Neural progenitor cell (in vitro differentiated cells): ENCODE measurements at regions not wholly inside any gene's neighbourhood (a gene's known extent, or its start where the extent isn't known, plus 50 kb on each side); places are given as distances from the start of the nearest gene placed in this dataset.

Experiments used
- DNase-seq: peaks from one replicate; pipeline ENCODE4 v3.0.0-alpha.2; 2016; ENCODE audit warnings: low spot score
- H2AFZ ChIP-seq: fragments of 200-600 bp; sonication (generic); replicated peaks from 2 replicates; pipeline ENCODE4 v1.6.1; 2016; ENCODE audit warnings: antibody characterized with exemption
- H3F3A ChIP-seq: fragments of 200-600 bp; sonication (generic); 2 replicates; pipeline ENCODE4 v1.6.1; 2016; ENCODE audit warnings: antibody characterized with exemption, low read depth
- H3K27ac ChIP-seq: fragments of 200-600 bp; sonication (generic); 2 replicates; pipeline ENCODE4 v1.5.1; 2016; ENCODE audit warnings: mild to moderate bottlenecking
- H3K27me3 ChIP-seq: fragments of 200-600 bp; sonication (generic); 2 replicates; pipeline ENCODE4 v1.6.1; 2016; ENCODE audit warnings: mild to moderate bottlenecking, moderate library complexity
- H3K36me3 ChIP-seq: fragments of 200-600 bp; sonication (generic); 2 replicates; pipeline ENCODE4 v1.5.1; 2016
- H3K4me1 ChIP-seq: fragments of 200-600 bp; sonication (generic); 2 replicates; pipeline ENCODE4 v1.6.1; 2016; ENCODE audit warnings: mixed run types
- H3K4me2 ChIP-seq: fragments of 200-600 bp; sonication (generic); 2 replicates; pipeline ENCODE4 v1.6.1; 2016
- H3K4me3 ChIP-seq: fragments of 200-600 bp; sonication (generic); 2 replicates; pipeline ENCODE4 v1.5.1; 2016
- H3K79me2 ChIP-seq: fragments of 200-600 bp; sonication (generic); 2 replicates; pipeline ENCODE4 v1.6.1; 2016; ENCODE audit warnings: low read depth
- H3K9ac ChIP-seq: fragments of 200-600 bp; sonication (generic); 2 replicates; pipeline ENCODE4 v1.6.1; 2016
- H3K9me3 ChIP-seq: fragments of 200-600 bp; sonication (generic); 2 replicates; pipeline ENCODE4 v1.5.1; 2016; ENCODE audit warnings: low read depth
- H4K20me1 ChIP-seq: fragments of 200-600 bp; sonication (generic); 2 replicates; pipeline ENCODE4 v1.6.1; 2016; ENCODE audit warnings: low read depth
- H3K27ac Mint-ChIP-seq: 3 replicates; pipeline ENCODE4 v1.8.0; 2021; ENCODE audit warnings: mixed read lengths
- H3K27me3 Mint-ChIP-seq: 2 replicates; pipeline ENCODE4 v1.8.0; 2022; ENCODE audit warnings: low read depth, mild to moderate bottlenecking, inconsistent platforms, moderate library complexity, mixed read lengths; ENCODE audit not compliant: insufficient read depth
- H3K36me3 Mint-ChIP-seq: 3 replicates; pipeline ENCODE4 v1.8.0; 2021; ENCODE audit warnings: mixed read lengths
- H3K4me1 Mint-ChIP-seq: 3 replicates; pipeline ENCODE4 v1.8.0; 2021; ENCODE audit warnings: mixed read lengths
- H3K4me3 Mint-ChIP-seq: 3 replicates; pipeline ENCODE4 v1.8.0; 2021; ENCODE audit warnings: mild to moderate bottlenecking, moderate library complexity, mixed read lengths
- H3K9me3 Mint-ChIP-seq: 3 replicates; pipeline ENCODE4 v1.8.0; 2020; ENCODE audit warnings: mixed read lengths
- CTCF ChIP-seq: fragments of 200-600 bp; sonication (generic); IDR thresholded peaks from 2 replicates; pipeline ENCODE4 v1.5.1; 2017; ENCODE audit warnings: antibody characterized with exemption, mild to moderate bottlenecking
- EZH2 ChIP-seq: fragments of 200-600 bp; sonication (generic); IDR thresholded peaks from 2 replicates; pipeline ENCODE4 v1.6.1; 2017; ENCODE audit warnings: antibody characterized with exemption, mild to moderate bottlenecking, moderate library complexity
- EZH2phosphoT487 ChIP-seq: fragments of 200-600 bp; sonication (generic); IDR thresholded peaks from 2 replicates; pipeline ENCODE4 v1.6.1; 2017; ENCODE audit warnings: antibody characterized with exemption

- Histone ChIP-seq H3K9ac (no peak overlapping the region), H2AFZ (no peak overlapping the region), H3K27me3 (no peaks in the 10 kb centered on the region), H4K20me1 (no peaks in the 10 kb centered on the region), H3K79me2 (no peaks in the 10 kb centered on the region), H3K4me3 (no peak overlapping the region), H3K4me1 (peaks cover 19% of the 10 kb centered on the region), H3F3A (peaks cover 5% of the 10 kb centered on the region), H3K9me3 (no peaks in the 10 kb centered on the region), H3K36me3 (no peaks in the 10 kb centered on the region), H3K27ac (no peak overlapping the region), H3K4me2 (no peak overlapping the region)
- Mint-ChIP-seq H3K9me3 (no peaks in the 10 kb centered on the region), H3K36me3 (no peaks in the 10 kb centered on the region), H3K4me1 (peaks cover 8% of the 10 kb centered on the region), H3K4me3 (no peak overlapping the region), H3K27me3 (peaks cover 2% of the 10 kb centered on the region), H3K27ac (no peak overlapping the region)
- TF ChIP-seq EZH2phosphoT487 (no peak), CTCF (no peak), EZH2 (no peak)
- no peak for DNase-seq
These were observed 54.2 kb downstream of the SIX6 start for GRCh38 chr14:60563113-60563512.

DNA sequence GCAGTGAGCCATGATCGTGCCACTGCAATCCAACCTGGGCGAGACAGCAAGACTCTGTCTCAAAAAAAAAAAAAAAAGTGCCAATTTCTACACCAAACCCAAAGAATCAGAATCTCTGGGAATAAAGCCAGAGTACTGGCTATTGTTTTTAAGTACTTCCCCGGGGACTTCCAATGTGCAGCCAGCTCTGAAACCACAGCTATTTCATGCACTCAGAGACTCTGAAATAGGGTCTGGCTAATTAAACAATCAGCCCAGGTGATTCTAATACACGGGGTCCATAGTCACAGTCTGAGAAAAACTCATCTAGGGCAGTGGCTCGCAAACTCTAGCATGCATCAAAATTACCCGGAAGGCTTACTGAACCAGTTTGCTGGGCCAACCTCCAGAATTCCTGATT is 56.3 kb downstream of the SIX6 start:
- H3K27ac Mint-ChIP-seq: no peak overlapping the region
- Histone ChIP-seq H3K36me3 (no peaks in the 10 kb centered on the region), H3K27me3 (no peaks in the 10 kb centered on the region), H3K79me2 (no peaks in the 10 kb centered on the region), H4K20me1 (no peaks in the 10 kb centered on the region), H3K9me3 (no peaks in the 10 kb centered on the region), H3F3A (no peaks in the 10 kb centered on the region), H2AFZ (no peak overlapping the region), H3K4me2 (no peak overlapping the region), H3K9ac (no peak overlapping the region), H3K27ac (no peak overlapping the region), H3K4me3 (no peak overlapping the region), H3K4me1 (peaks cover 4% of the 10 kb centered on the region)
- TF ChIP-seq EZH2: no peak
- TF ChIP-seq EZH2phosphoT487: no peak
- no peak for TF ChIP-seq CTCF
- H3K4me3 Mint-ChIP-seq: no peak overlapping the region
- H3K36me3 Mint-ChIP-seq: no peaks in the 10 kb centered on the region
- no peaks in the 10 kb centered on the region for H3K9me3 Mint-ChIP-seq
- peaks cover 3% of the 10 kb centered on the region for H3K4me1 Mint-ChIP-seq
- DNase-seq: no peak
- peaks cover 4% of the 10 kb centered on the region for H3K27me3 Mint-ChIP-seq

DNA sequence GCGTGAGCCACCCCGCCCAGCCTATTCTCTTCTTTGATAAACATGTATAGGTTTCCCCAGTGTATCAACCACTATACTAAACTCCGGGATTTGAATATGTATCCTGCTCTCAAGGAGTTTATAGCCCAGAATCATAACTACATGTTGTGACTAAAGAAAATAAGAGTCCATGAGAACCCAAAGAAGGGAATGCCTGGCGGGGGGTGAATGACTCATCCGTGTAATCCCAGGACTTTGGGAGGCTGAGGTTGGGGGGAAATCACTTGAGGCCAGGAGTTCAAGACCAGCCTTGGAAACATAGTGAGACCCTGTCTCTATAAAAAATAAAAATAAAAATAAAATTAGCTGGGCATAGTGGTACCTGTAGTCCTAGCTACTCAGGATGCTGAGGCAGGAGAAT is 57.2 kb downstream of the SIX6 start:
- no peaks in the 10 kb centered on the region for H3K9me3 ChIP-seq
- Mint-ChIP-seq H3K36me3 (no peaks in the 10 kb centered on the region), H3K9me3 (no peaks in the 10 kb centered on the region), H3K27ac (no peak overlapping the region), H3K27me3 (peaks cover 4% of the 10 kb centered on the region), H3K4me1 (peaks cover 3% of the 10 kb centered on the region), H3K4me3 (no peak overlapping the region)
- H3K36me3 ChIP-seq: no peaks in the 10 kb centered on the region
- H2AFZ ChIP-seq: no peak overlapping the region
- no peaks in the 10 kb centered on the region for H4K20me1 ChIP-seq
- H3K4me3 ChIP-seq: no peak overlapping the region
- H3K4me2 ChIP-seq: no peak overlapping the region
- H3K9ac ChIP-seq: no peak overlapping the region
- H3F3A ChIP-seq: no peaks in the 10 kb centered on the region
- no peaks in the 10 kb centered on the region for H3K79me2 ChIP-seq
- no peak for TF ChIP-seq CTCF
- no peak for TF ChIP-seq EZH2
- no peak for TF ChIP-seq EZH2phosphoT487
- H3K27ac ChIP-seq: no peak overlapping the region
- DNase-seq: no peak
- no peaks in the 10 kb centered on the region for H3K27me3 ChIP-seq
- peaks cover 4% of the 10 kb centered on the region for H3K4me1 ChIP-seq
